ENCODE measurements at regions not wholly inside any gene's neighbourhood (a gene's known extent, or its start where the extent isn't known, plus 50 kb on each side); places are given as distances from the start of the nearest gene placed in this dataset.

DNA sequence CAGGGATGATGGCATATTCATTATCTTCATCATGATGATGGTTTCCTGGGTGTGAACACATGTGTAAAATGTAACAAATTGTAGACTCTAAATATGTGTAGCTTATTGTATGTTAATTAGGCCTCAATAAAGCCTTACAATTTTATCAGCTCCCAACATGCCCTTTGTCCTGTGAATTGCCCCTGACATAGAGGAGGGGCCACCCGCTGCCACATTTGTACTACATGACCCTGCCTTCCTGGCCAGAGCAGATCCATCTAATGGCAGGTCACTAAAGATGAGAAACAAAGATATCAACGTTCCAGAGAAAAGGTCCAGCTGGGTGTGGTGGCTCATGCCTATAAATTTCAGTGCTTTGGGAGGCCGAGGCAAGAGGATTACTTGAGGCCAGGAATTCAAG, 117.2 kb downstream of the CAAP1 start:
- no peaks in the 10 kb centered on the region for H3K4me1 ChIP-seq
- no peaks in the 10 kb centered on the region for H3K9me3 ChIP-seq
- no peaks in the 10 kb centered on the region for H3K27me3 ChIP-seq
- intact Hi-C loops (cut with DNase I; ENCODE audit: low total_unique reads), result no loop called here
- no peak overlapping the region for H3K27ac ChIP-seq
- H3K36me3 ChIP-seq, result no peaks in the 10 kb centered on the region
- TF ChIP-seq POLR2A (IDR thresholded peaks at IDR 0.05), result no peak
- TF ChIP-seq, protein P1, sequence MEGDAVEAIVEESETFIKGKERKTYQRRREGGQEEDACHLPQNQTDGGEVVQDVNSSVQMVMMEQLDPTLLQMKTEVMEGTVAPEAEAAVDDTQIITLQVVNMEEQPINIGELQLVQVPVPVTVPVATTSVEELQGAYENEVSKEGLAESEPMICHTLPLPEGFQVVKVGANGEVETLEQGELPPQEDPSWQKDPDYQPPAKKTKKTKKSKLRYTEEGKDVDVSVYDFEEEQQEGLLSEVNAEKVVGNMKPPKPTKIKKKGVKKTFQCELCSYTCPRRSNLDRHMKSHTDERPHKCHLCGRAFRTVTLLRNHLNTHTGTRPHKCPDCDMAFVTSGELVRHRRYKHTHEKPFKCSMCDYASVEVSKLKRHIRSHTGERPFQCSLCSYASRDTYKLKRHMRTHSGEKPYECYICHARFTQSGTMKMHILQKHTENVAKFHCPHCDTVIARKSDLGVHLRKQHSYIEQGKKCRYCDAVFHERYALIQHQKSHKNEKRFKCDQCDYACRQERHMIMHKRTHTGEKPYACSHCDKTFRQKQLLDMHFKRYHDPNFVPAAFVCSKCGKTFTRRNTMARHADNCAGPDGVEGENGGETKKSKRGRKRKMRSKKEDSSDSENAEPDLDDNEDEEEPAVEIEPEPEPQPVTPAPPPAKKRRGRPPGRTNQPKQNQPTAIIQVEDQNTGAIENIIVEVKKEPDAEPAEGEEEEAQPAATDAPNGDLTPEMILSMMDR (IDR thresholded peaks at IDR 0.05), result no peak
- no peak for DNase-seq
- no peak overlapping the region for H3K4me3 ChIP-seq

DNA sequence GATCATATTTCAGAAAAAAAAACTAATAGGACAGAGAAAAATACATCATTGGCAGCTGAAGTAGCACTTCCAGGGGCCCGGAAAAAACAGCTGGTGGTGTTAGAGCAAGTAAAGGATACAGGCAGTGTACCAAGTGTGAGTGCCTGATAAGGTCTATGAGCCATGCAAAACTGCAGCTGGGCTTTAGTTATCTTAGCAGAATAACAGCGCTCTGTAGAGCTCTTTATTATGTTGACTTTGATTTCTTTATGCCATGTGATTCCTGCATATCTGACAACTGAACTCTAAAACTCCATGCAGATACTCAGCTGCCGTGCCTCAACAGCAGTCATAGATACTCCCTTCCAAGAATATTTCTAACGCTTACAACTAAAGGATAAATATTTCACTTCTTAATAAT, 119.5 kb downstream of the CAAP1 start:
- Histone ChIP-seq H3K27me3 (no peaks in the 10 kb centered on the region), H3K36me3 (no peaks in the 10 kb centered on the region), H3K27ac (no peak overlapping the region), H3K4me3 (no peak overlapping the region), H3K4me1 (no peaks in the 10 kb centered on the region), H3K9me3 (no peaks in the 10 kb centered on the region)
- intact Hi-C loops (cut with DNase I; ENCODE audit: low total_unique reads), result no loop called here
- no peak for DNase-seq
- no peak for TF ChIP-seq POLR2A (IDR thresholded peaks at IDR 0.05)
- TF ChIP-seq, protein P1 (IDR thresholded peaks at IDR 0.05), result no peak

DNA sequence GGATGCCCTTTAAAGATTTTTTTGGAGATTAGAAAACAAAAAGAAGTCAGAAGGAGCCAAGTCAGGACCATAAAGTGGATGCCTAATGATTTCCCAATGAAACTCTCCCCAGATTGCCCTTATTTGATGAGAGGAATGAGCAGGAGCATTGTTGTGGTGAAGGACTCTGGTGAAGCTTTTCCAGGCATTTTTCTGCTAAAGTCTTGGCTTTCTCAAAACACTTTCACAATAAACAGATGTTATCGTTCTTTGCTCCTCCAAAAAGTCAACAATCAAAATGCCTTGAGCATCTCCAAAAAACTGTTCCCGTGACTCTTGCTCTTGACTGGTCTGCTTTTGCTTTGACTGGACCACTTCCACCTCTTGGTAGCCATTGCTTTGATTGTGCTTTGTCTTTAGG, 121.8 kb downstream of the CAAP1 start:
- no peaks in the 10 kb centered on the region for H3K4me1 ChIP-seq
- intact Hi-C loops (cut with DNase I; ENCODE audit: low total_unique reads), result no loop called here
- H3K4me3 ChIP-seq, result no peak overlapping the region
- H3K27ac ChIP-seq, result no peak overlapping the region
- no peak for DNase-seq
- H3K9me3 ChIP-seq, result no peaks in the 10 kb centered on the region
- H3K27me3 ChIP-seq, result no peaks in the 10 kb centered on the region
- TF ChIP-seq POLR2A (IDR thresholded peaks at IDR 0.05), result no peak
- TF ChIP-seq, protein P1 (IDR thresholded peaks at IDR 0.05), result no peak
- H3K36me3 ChIP-seq, result no peaks in the 10 kb centered on the region

DNA sequence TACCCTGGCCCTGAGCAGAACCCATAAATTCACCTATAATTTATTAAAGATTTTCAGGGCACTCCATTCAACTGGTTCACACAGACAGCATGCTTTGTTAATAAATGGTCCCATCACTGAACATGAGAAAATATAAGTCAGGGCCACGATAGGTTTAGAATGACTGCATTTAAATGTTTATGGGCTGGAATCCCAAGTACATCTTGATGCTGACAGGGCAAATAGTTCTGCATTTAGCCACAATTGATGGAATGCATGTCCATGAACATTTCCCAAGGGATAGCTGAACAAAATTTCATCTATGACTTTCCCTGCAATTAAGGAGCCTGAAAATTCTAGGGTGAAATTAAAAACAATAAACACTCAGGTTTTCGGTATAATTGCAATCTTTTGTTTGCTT, 124.5 kb downstream of the CAAP1 start:
- Histone ChIP-seq H3K36me3 (no peaks in the 10 kb centered on the region), H3K9me3 (no peaks in the 10 kb centered on the region), H3K27me3 (no peaks in the 10 kb centered on the region), H3K4me3 (no peak overlapping the region), H3K4me1 (no peaks in the 10 kb centered on the region), H3K27ac (no peak overlapping the region)
- intact Hi-C loops (cut with DNase I; ENCODE audit: low total_unique reads), result no loop called here
- DNase-seq, result no peak
- TF ChIP-seq, protein P1 (IDR thresholded peaks at IDR 0.05), result no peak
- TF ChIP-seq POLR2A (IDR thresholded peaks at IDR 0.05), result no peak

DNA sequence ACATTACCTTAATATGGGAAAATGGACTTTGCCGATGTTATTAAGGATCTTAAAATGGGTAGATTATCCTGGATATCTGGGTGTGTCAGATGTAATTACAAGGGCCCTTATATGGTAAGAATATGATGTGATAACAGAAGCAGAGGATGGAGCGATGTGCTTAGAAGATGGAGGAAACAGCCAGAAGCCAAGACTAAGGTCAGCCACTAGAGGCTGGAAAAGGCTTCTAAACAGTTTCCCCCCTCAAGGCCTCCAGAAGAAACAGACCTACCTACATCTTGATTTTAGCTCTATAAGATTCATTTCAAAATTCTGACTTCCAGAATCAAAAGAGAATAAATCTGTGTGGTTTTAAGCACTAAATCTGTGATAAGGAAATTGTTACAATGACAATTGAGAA, 131.9 kb downstream of the CAAP1 start:
- no peaks in the 10 kb centered on the region for H3K9me3 ChIP-seq
- no peak for DNase-seq
- no peaks in the 10 kb centered on the region for H3K27me3 ChIP-seq
- intact Hi-C loops (cut with DNase I; ENCODE audit: low total_unique reads), result no loop called here
- H3K4me3 ChIP-seq, result no peak overlapping the region
- no peaks in the 10 kb centered on the region for H3K36me3 ChIP-seq
- no peak for TF ChIP-seq POLR2A (IDR thresholded peaks at IDR 0.05)
- TF ChIP-seq, protein P1 (IDR thresholded peaks at IDR 0.05), result no peak
- no peaks in the 10 kb centered on the region for H3K4me1 ChIP-seq
- no peak overlapping the region for H3K27ac ChIP-seq
